ENCODE measurements at regions not wholly inside any gene's neighbourhood (a gene's known extent, or its start where the extent isn't known, plus 50 kb on each side); places are given as distances from the start of the nearest gene placed in this dataset.

DNA sequence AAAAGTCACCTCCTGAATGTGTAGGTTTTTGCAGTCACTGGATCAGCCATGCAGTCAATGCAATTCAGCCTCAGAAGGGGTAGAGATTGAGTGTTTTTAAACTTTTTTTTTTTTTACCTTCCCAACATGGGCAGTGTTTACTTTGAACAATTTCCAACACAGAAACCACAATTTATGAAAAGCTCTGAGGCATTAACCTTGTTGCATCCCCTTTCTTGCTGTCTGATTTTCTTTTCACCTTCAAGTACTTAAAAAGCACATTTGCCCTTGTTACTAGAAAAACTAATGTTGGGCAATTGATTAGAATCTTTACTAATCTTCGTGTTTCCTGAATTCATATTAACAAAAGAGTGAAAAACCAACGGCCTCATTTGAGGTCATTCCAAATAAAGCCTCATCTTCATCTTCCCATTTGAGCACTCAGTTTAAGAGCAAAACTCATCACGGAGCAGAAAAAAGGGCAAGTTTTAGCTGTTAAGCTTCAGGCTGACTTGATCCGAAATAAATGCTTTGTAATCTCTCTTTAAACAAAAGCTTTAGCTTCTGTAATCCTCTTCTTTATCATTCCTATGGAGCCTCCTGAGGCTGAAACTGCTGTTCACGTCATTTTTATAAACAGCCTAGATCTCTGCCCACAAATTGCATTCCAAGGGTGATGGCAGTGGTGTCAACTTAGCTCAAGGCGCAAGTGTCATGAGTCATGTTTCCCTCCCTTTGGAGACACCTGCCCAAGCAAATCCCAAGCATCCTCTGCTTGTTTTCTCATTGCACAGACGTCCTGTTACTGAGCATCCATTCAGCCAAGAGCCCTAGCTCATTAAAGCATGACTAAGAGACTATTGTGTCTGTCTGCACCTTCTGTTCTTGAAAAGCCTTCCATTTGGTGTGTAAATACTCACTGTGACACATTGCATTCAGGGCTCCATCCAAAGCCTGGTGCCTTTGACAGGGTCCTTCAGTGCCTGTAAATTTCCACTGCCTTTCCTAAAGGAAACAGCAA, 107.7 kb downstream of the HNMT start:
- TF ChIP-seq EZH2 (IDR thresholded peaks at IDR 0.05; ENCODE audit: low read depth, unreplicated experiment) (no peak), POLR2AphosphoS5 (IDR thresholded peaks at IDR 0.05; ENCODE audit: low read depth) (no peak), ZNF114 (CRISPR knock-in tag; IDR thresholded peaks at IDR 0.05) (no peak), CREB1 (CRISPR knock-in tag; IDR thresholded peaks at IDR 0.05; ENCODE audit: low read depth) (no peak), ZNF331 (CRISPR knock-in tag; IDR thresholded peaks at IDR 0.05; ENCODE audit: low read depth) (no peak)
- TF ChIP-seq, protein P1, sequence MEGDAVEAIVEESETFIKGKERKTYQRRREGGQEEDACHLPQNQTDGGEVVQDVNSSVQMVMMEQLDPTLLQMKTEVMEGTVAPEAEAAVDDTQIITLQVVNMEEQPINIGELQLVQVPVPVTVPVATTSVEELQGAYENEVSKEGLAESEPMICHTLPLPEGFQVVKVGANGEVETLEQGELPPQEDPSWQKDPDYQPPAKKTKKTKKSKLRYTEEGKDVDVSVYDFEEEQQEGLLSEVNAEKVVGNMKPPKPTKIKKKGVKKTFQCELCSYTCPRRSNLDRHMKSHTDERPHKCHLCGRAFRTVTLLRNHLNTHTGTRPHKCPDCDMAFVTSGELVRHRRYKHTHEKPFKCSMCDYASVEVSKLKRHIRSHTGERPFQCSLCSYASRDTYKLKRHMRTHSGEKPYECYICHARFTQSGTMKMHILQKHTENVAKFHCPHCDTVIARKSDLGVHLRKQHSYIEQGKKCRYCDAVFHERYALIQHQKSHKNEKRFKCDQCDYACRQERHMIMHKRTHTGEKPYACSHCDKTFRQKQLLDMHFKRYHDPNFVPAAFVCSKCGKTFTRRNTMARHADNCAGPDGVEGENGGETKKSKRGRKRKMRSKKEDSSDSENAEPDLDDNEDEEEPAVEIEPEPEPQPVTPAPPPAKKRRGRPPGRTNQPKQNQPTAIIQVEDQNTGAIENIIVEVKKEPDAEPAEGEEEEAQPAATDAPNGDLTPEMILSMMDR (conservative IDR thresholded peaks at IDR 0.05; ENCODE audit: low read depth in 2 of 2) = no peak
- TF ChIP-seq, protein P2, sequence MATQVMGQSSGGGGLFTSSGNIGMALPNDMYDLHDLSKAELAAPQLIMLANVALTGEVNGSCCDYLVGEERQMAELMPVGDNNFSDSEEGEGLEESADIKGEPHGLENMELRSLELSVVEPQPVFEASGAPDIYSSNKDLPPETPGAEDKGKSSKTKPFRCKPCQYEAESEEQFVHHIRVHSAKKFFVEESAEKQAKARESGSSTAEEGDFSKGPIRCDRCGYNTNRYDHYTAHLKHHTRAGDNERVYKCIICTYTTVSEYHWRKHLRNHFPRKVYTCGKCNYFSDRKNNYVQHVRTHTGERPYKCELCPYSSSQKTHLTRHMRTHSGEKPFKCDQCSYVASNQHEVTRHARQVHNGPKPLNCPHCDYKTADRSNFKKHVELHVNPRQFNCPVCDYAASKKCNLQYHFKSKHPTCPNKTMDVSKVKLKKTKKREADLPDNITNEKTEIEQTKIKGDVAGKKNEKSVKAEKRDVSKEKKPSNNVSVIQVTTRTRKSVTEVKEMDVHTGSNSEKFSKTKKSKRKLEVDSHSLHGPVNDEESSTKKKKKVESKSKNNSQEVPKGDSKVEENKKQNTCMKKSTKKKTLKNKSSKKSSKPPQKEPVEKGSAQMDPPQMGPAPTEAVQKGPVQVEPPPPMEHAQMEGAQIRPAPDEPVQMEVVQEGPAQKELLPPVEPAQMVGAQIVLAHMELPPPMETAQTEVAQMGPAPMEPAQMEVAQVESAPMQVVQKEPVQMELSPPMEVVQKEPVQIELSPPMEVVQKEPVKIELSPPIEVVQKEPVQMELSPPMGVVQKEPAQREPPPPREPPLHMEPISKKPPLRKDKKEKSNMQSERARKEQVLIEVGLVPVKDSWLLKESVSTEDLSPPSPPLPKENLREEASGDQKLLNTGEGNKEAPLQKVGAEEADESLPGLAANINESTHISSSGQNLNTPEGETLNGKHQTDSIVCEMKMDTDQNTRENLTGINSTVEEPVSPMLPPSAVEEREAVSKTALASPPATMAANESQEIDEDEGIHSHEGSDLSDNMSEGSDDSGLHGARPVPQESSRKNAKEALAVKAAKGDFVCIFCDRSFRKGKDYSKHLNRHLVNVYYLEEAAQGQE (IDR thresholded peaks at IDR 0.05; ENCODE audit: unreplicated experiment) = no peak
- TF ChIP-seq, protein P3, sequence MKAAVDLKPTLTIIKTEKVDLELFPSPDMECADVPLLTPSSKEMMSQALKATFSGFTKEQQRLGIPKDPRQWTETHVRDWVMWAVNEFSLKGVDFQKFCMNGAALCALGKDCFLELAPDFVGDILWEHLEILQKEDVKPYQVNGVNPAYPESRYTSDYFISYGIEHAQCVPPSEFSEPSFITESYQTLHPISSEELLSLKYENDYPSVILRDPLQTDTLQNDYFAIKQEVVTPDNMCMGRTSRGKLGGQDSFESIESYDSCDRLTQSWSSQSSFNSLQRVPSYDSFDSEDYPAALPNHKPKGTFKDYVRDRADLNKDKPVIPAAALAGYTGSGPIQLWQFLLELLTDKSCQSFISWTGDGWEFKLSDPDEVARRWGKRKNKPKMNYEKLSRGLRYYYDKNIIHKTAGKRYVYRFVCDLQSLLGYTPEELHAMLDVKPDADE (IDR thresholded peaks at IDR 0.05) = no peak

Data from GM23338 (cell line).